Neural progenitor cell (in vitro differentiated cells): ENCODE measurements at regions not wholly inside any gene's neighbourhood (a gene's known extent, or its start where the extent isn't known, plus 50 kb on each side); places are given as distances from the start of the nearest gene placed in this dataset.

ENCODE experiments used
- DNase-seq: peaks from one replicate; pipeline ENCODE4 v3.0.0-alpha.2; 2016; ENCODE audit warnings: low spot score
- H2AFZ ChIP-seq: fragments of 200-600 bp; sonication (generic); replicated peaks from 2 replicates; pipeline ENCODE4 v1.6.1; 2016; ENCODE audit warnings: antibody characterized with exemption
- H3F3A ChIP-seq: fragments of 200-600 bp; sonication (generic); 2 replicates; pipeline ENCODE4 v1.6.1; 2016; ENCODE audit warnings: antibody characterized with exemption, low read depth
- H3K27ac ChIP-seq: fragments of 200-600 bp; sonication (generic); 2 replicates; pipeline ENCODE4 v1.5.1; 2016; ENCODE audit warnings: mild to moderate bottlenecking
- H3K27me3 ChIP-seq: fragments of 200-600 bp; sonication (generic); 2 replicates; pipeline ENCODE4 v1.6.1; 2016; ENCODE audit warnings: mild to moderate bottlenecking, moderate library complexity
- H3K36me3 ChIP-seq: fragments of 200-600 bp; sonication (generic); 2 replicates; pipeline ENCODE4 v1.5.1; 2016
- H3K4me1 ChIP-seq: fragments of 200-600 bp; sonication (generic); 2 replicates; pipeline ENCODE4 v1.6.1; 2016; ENCODE audit warnings: mixed run types
- H3K4me2 ChIP-seq: fragments of 200-600 bp; sonication (generic); 2 replicates; pipeline ENCODE4 v1.6.1; 2016
- H3K4me3 ChIP-seq: fragments of 200-600 bp; sonication (generic); 2 replicates; pipeline ENCODE4 v1.5.1; 2016
- H3K79me2 ChIP-seq: fragments of 200-600 bp; sonication (generic); 2 replicates; pipeline ENCODE4 v1.6.1; 2016; ENCODE audit warnings: low read depth
- H3K9ac ChIP-seq: fragments of 200-600 bp; sonication (generic); 2 replicates; pipeline ENCODE4 v1.6.1; 2016
- H3K9me3 ChIP-seq: fragments of 200-600 bp; sonication (generic); 2 replicates; pipeline ENCODE4 v1.5.1; 2016; ENCODE audit warnings: low read depth
- H4K20me1 ChIP-seq: fragments of 200-600 bp; sonication (generic); 2 replicates; pipeline ENCODE4 v1.6.1; 2016; ENCODE audit warnings: low read depth
- H3K27ac Mint-ChIP-seq: 3 replicates; pipeline ENCODE4 v1.8.0; 2021; ENCODE audit warnings: mixed read lengths
- H3K27me3 Mint-ChIP-seq: 2 replicates; pipeline ENCODE4 v1.8.0; 2022; ENCODE audit warnings: low read depth, mild to moderate bottlenecking, inconsistent platforms, moderate library complexity, mixed read lengths; ENCODE audit not compliant: insufficient read depth
- H3K36me3 Mint-ChIP-seq: 3 replicates; pipeline ENCODE4 v1.8.0; 2021; ENCODE audit warnings: mixed read lengths
- H3K4me1 Mint-ChIP-seq: 3 replicates; pipeline ENCODE4 v1.8.0; 2021; ENCODE audit warnings: mixed read lengths
- H3K4me3 Mint-ChIP-seq: 3 replicates; pipeline ENCODE4 v1.8.0; 2021; ENCODE audit warnings: mild to moderate bottlenecking, moderate library complexity, mixed read lengths
- H3K9me3 Mint-ChIP-seq: 3 replicates; pipeline ENCODE4 v1.8.0; 2020; ENCODE audit warnings: mixed read lengths
- EZH2 ChIP-seq: fragments of 200-600 bp; sonication (generic); IDR thresholded peaks from 2 replicates; pipeline ENCODE4 v1.6.1; 2017; ENCODE audit warnings: antibody characterized with exemption, mild to moderate bottlenecking, moderate library complexity
- EZH2phosphoT487 ChIP-seq: fragments of 200-600 bp; sonication (generic); IDR thresholded peaks from 2 replicates; pipeline ENCODE4 v1.6.1; 2017; ENCODE audit warnings: antibody characterized with exemption
- TF ChIP-seq, protein P1 (sequence below): fragments of 200-600 bp; sonication (generic); IDR thresholded peaks from 2 replicates; pipeline ENCODE4 v1.5.1; 2017; ENCODE audit warnings: antibody characterized with exemption, mild to moderate bottlenecking

DNA sequence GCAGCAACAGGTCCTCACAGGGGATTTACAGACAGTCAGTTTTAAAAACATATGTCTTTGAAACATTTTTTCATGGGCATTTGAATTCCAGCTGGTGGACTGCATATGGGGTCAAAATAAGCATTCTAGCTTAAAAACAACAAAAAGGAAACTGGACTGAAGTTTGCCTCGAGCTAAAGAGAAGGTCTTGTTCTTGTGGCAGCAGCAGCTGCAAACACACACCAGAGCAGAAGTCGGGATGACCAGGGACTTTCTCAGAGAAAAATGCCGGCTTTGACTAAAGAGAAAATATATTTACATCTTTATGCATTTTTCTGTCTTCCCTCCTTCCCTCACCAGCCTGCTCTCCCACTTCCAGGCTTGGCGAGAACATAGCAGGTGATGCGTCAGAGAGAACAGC is 361.4 kb downstream of the CXCL12 start:
- Histone ChIP-seq H3K27me3 (no peaks in the 10 kb centered on the region), H3K9me3 (no peaks in the 10 kb centered on the region), H4K20me1 (no peaks in the 10 kb centered on the region), H3K9ac (no peak overlapping the region), H3K4me1 (peaks cover 10% of the 10 kb centered on the region), H3K4me2 (no peak overlapping the region), H2AFZ (no peak overlapping the region), H3K27ac (no peak overlapping the region), H3K36me3 (no peaks in the 10 kb centered on the region), H3F3A (peaks cover 10% of the 10 kb centered on the region), H3K4me3 (no peak overlapping the region), H3K79me2 (no peaks in the 10 kb centered on the region)
- peaks cover 3% of the 10 kb centered on the region for H3K4me1 Mint-ChIP-seq
- TF ChIP-seq EZH2phosphoT487 (no peak), EZH2 (no peak)
- TF ChIP-seq, protein P1, sequence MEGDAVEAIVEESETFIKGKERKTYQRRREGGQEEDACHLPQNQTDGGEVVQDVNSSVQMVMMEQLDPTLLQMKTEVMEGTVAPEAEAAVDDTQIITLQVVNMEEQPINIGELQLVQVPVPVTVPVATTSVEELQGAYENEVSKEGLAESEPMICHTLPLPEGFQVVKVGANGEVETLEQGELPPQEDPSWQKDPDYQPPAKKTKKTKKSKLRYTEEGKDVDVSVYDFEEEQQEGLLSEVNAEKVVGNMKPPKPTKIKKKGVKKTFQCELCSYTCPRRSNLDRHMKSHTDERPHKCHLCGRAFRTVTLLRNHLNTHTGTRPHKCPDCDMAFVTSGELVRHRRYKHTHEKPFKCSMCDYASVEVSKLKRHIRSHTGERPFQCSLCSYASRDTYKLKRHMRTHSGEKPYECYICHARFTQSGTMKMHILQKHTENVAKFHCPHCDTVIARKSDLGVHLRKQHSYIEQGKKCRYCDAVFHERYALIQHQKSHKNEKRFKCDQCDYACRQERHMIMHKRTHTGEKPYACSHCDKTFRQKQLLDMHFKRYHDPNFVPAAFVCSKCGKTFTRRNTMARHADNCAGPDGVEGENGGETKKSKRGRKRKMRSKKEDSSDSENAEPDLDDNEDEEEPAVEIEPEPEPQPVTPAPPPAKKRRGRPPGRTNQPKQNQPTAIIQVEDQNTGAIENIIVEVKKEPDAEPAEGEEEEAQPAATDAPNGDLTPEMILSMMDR: no peak
- H3K36me3 Mint-ChIP-seq: no peaks in the 10 kb centered on the region
- peaks cover 6% of the 10 kb centered on the region for H3K9me3 Mint-ChIP-seq
- no peak for DNase-seq
- no peaks in the 10 kb centered on the region for H3K27me3 Mint-ChIP-seq
- H3K27ac Mint-ChIP-seq: no peak overlapping the region
- H3K4me3 Mint-ChIP-seq: no peak overlapping the region

DNA sequence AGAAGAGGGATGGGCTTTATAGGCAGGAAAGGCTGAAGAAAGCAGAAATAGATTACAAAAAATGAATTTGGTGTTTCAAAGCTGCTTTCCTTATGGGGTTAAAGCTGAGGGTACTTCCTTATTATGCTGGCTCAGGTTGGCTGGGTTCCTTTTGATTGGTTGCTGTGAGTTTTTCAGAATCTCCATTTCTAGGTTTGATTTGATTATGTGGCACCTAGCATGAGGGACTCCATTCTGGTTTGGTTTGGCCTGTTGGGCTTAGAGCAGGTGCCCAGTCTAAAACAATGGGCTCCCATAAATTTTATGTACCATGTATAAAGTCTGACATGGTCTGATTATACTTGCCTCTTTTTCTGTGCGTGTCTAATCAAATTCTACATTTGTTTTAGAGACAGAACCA is 362.7 kb downstream of the CXCL12 start:
- Histone ChIP-seq H3K9me3 (no peaks in the 10 kb centered on the region), H3F3A (peaks cover 10% of the 10 kb centered on the region), H3K79me2 (no peaks in the 10 kb centered on the region), H3K4me3 (no peak overlapping the region), H3K36me3 (no peaks in the 10 kb centered on the region), H3K27me3 (no peaks in the 10 kb centered on the region), H3K9ac (no peak overlapping the region), H3K4me1 (peaks cover 16% of the 10 kb centered on the region), H4K20me1 (no peaks in the 10 kb centered on the region), H3K27ac (no peak overlapping the region), H3K4me2 (no peak overlapping the region), H2AFZ (no peak overlapping the region)
- Mint-ChIP-seq H3K4me1 (peaks cover 3% of the 10 kb centered on the region), H3K36me3 (no peaks in the 10 kb centered on the region), H3K27ac (no peak overlapping the region), H3K9me3 (peaks cover 6% of the 10 kb centered on the region), H3K4me3 (no peak overlapping the region), H3K27me3 (no peaks in the 10 kb centered on the region)
- TF ChIP-seq EZH2phosphoT487: no peak
- TF ChIP-seq, protein P1: no peak
- no peak for TF ChIP-seq EZH2
- no peak for DNase-seq

DNA sequence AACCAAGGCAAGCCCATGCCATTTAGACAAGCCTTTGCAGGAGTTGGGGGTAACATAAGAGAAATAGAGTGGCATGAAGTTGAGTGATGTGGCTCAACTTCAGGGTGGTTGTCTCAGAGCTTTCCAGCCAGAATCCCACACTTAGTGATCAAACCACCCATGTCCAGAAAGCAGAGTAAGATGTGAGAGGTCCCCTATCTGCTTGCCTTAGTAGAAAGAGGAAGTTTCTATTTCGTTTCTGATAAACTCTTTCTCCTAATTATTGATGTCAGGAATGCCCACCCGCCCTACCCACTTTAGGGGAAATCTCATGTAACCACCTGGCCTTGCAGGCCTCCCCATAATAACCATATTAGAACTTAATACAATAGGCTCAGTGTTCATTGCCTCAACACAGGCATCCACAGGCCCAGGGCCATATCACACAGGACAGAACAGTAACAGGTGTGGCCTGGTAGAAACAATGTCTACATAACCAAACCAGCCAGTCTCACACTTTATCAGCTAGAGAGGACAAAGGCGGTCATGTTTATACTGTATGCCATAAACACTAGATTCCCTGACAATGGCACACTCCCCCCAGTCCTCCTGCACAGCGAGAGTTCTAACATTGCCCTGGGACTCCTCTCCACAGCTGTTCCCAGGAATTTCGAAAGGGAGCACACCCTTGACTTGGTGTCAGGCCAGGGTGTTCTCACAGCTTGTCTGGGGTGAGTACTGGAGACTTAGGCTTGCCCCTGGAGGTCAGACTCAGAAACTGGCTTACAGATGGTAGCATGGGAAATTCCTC is 364.4 kb downstream of the CXCL12 start:
- peaks cover 2% of the 10 kb centered on the region for H3K27me3 Mint-ChIP-seq
- H3K27ac Mint-ChIP-seq: no peak overlapping the region
- H3K9me3 ChIP-seq: no peaks in the 10 kb centered on the region
- no peaks in the 10 kb centered on the region for H4K20me1 ChIP-seq
- peaks cover 20% of the 10 kb centered on the region for H3K4me1 ChIP-seq
- no peaks in the 10 kb centered on the region for H3K79me2 ChIP-seq
- peaks cover 3% of the 10 kb centered on the region for H3K4me1 Mint-ChIP-seq
- no peak overlapping the region for H3K4me3 ChIP-seq
- H3K4me2 ChIP-seq: no peak overlapping the region
- no peak for DNase-seq
- H3K36me3 ChIP-seq: no peaks in the 10 kb centered on the region
- H3K9ac ChIP-seq: no peak overlapping the region
- H3K27ac ChIP-seq: no peak overlapping the region
- peaks cover 6% of the 10 kb centered on the region for H3K9me3 Mint-ChIP-seq
- no peaks in the 10 kb centered on the region for H3K27me3 ChIP-seq
- peaks cover 10% of the 10 kb centered on the region for H3F3A ChIP-seq
- TF ChIP-seq EZH2phosphoT487 (no peak), EZH2 (no peak)
- TF ChIP-seq, protein P1: no peak
- H3K36me3 Mint-ChIP-seq: no peaks in the 10 kb centered on the region
- H2AFZ ChIP-seq: no peak overlapping the region
- H3K4me3 Mint-ChIP-seq: no peak overlapping the region
